Neural crest cell (in vitro differentiated cells): ENCODE measurements at regions not wholly inside any gene's neighbourhood (a gene's known extent, or its start where the extent isn't known, plus 50 kb on each side); places are given as distances from the start of the nearest gene placed in this dataset.

Experiments
- DNase-seq: peaks from one replicate; pipeline ENCODE4 v3.0.0; 2021; ENCODE audit warnings: low read depth, mixed read lengths, low spot score
- H3K27ac Mint-ChIP-seq: one replicate; pipeline ENCODE4 v1.8.0; 2021; ENCODE audit warnings: mild to moderate bottlenecking, mixed read lengths; ENCODE audit not compliant: unreplicated experiment
- H3K27me3 Mint-ChIP-seq: 2 replicates; pipeline ENCODE4 v1.8.0; 2021; ENCODE audit warnings: low read depth, mild to moderate bottlenecking, mixed read lengths
- H3K36me3 Mint-ChIP-seq: 2 replicates; pipeline ENCODE4 v1.8.0; 2021; ENCODE audit warnings: low read depth, mild to moderate bottlenecking, mixed read lengths
- H3K4me1 Mint-ChIP-seq: 2 replicates; pipeline ENCODE4 v1.8.0; 2021; ENCODE audit warnings: mixed read lengths
- H3K4me3 Mint-ChIP-seq: one replicate; pipeline ENCODE4 v1.8.0; 2021; ENCODE audit warnings: mild to moderate bottlenecking, mixed read lengths
- H3K9me3 Mint-ChIP-seq: 2 replicates; pipeline ENCODE4 v1.8.0; 2021; ENCODE audit warnings: mixed read lengths
- TF ChIP-seq, protein P1 (sequence below): fragments of 200-600 bp; sonication (generic); conservative IDR thresholded peaks from 2 replicates; pipeline ENCODE4 v1.5.0; 2021; ENCODE audit warnings: antibody characterized with exemption, mild to moderate bottlenecking

GRCh38 chr12:76633415-76633814 is 73.8 kb upstream of the OSBPL8 start:
- peaks cover 25% of the 10 kb centered on the region for H3K4me1 Mint-ChIP-seq
- TF ChIP-seq, protein P1, sequence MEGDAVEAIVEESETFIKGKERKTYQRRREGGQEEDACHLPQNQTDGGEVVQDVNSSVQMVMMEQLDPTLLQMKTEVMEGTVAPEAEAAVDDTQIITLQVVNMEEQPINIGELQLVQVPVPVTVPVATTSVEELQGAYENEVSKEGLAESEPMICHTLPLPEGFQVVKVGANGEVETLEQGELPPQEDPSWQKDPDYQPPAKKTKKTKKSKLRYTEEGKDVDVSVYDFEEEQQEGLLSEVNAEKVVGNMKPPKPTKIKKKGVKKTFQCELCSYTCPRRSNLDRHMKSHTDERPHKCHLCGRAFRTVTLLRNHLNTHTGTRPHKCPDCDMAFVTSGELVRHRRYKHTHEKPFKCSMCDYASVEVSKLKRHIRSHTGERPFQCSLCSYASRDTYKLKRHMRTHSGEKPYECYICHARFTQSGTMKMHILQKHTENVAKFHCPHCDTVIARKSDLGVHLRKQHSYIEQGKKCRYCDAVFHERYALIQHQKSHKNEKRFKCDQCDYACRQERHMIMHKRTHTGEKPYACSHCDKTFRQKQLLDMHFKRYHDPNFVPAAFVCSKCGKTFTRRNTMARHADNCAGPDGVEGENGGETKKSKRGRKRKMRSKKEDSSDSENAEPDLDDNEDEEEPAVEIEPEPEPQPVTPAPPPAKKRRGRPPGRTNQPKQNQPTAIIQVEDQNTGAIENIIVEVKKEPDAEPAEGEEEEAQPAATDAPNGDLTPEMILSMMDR, result no peak
- H3K9me3 Mint-ChIP-seq, result no peaks in the 10 kb centered on the region
- no peaks in the 10 kb centered on the region for H3K36me3 Mint-ChIP-seq
- no peak for DNase-seq
- no peak overlapping the region for H3K27ac Mint-ChIP-seq
- H3K4me3 Mint-ChIP-seq, result no peak overlapping the region
- no peaks in the 10 kb centered on the region for H3K27me3 Mint-ChIP-seq

GRCh38 chr12:76634133-76634532 is 74.6 kb upstream of the OSBPL8 start:
- peak overlapping the region; percentile 20 for H3K4me3 Mint-ChIP-seq
- H3K4me1 Mint-ChIP-seq, result peaks cover 25% of the 10 kb centered on the region
- peak overlapping the region; percentile 64 for H3K27ac Mint-ChIP-seq
- H3K36me3 Mint-ChIP-seq, result no peaks in the 10 kb centered on the region
- H3K27me3 Mint-ChIP-seq, result no peaks in the 10 kb centered on the region
- no peaks in the 10 kb centered on the region for H3K9me3 Mint-ChIP-seq
- no peak for DNase-seq
- TF ChIP-seq, protein P1, result no peak

GRCh38 chr12:76636121-76636692 is 76.6 kb upstream of the OSBPL8 start:
- Mint-ChIP-seq H3K27ac (peak overlapping the region; percentile 10), H3K27me3 (no peaks in the 10 kb centered on the region), H3K9me3 (no peaks in the 10 kb centered on the region), H3K36me3 (no peaks in the 10 kb centered on the region), H3K4me3 (no peak overlapping the region), H3K4me1 (peaks cover 25% of the 10 kb centered on the region)
- TF ChIP-seq, protein P1, result no peak
- DNase-seq, result no peak

- DNase-seq, result no peak
- TF ChIP-seq, protein P1, result no peak
- no peaks in the 10 kb centered on the region for H3K36me3 Mint-ChIP-seq
- H3K27me3 Mint-ChIP-seq, result no peaks in the 10 kb centered on the region
- H3K27ac Mint-ChIP-seq, result no peak overlapping the region
- H3K4me3 Mint-ChIP-seq, result no peak overlapping the region
- peaks cover 19% of the 10 kb centered on the region for H3K4me1 Mint-ChIP-seq
- H3K9me3 Mint-ChIP-seq, result no peaks in the 10 kb centered on the region
Observed at GRCh38 chr12:76637807-76638206, 78.2 kb upstream of the OSBPL8 start.

- TF ChIP-seq, protein P1, result no peak
- Mint-ChIP-seq H3K27me3 (no peaks in the 10 kb centered on the region), H3K36me3 (no peaks in the 10 kb centered on the region), H3K4me1 (peaks cover 4% of the 10 kb centered on the region), H3K27ac (peak overlapping the region; percentile 58), H3K4me3 (no peak overlapping the region), H3K9me3 (no peaks in the 10 kb centered on the region)
- DNase-seq, result no peak
Observed at GRCh38 chr12:76639646-76640045, 80.1 kb upstream of the OSBPL8 start.
